Activated T-cell treated with anti-CD3 and anti-CD28 coated beads for 1 hour (primary cell): ENCODE measurements at regions not wholly inside any gene's neighbourhood (a gene's known extent, or its start where the extent isn't known, plus 50 kb on each side); places are given as distances from the start of the nearest gene placed in this dataset.
"Not testable (repeated sequence)": the region's sequence is repeated elsewhere in the genome, so short reads cannot be mapped to it uniquely, and the experiment has no call there.

Experiments
- DNase-seq: peaks from one replicate; pipeline ENCODE4 v3.0.0-alpha.2; 2020; ENCODE audit warnings: low read depth

DNA sequence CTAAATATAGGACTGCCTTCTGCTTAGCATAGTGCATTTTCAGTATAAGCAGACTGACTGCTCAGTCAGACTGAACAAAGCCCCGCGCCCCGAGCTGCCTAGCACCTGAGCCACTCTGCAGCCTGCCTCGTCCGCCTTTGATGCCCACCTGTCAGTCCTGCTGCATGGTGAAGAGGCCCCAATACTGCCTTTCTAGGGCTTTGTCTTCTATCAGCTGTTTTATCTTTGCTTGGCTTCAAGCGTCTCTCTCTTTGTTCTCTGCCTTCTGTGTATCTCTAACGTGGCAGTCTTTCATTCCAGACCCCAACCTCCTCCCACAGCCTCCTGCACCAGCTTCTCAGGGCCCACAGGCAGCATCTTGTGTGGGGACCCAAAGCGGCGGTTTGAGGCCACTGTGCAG lies 1001.0 kb downstream of the VRK1 start:
- DNase-seq, result no peak

DNA sequence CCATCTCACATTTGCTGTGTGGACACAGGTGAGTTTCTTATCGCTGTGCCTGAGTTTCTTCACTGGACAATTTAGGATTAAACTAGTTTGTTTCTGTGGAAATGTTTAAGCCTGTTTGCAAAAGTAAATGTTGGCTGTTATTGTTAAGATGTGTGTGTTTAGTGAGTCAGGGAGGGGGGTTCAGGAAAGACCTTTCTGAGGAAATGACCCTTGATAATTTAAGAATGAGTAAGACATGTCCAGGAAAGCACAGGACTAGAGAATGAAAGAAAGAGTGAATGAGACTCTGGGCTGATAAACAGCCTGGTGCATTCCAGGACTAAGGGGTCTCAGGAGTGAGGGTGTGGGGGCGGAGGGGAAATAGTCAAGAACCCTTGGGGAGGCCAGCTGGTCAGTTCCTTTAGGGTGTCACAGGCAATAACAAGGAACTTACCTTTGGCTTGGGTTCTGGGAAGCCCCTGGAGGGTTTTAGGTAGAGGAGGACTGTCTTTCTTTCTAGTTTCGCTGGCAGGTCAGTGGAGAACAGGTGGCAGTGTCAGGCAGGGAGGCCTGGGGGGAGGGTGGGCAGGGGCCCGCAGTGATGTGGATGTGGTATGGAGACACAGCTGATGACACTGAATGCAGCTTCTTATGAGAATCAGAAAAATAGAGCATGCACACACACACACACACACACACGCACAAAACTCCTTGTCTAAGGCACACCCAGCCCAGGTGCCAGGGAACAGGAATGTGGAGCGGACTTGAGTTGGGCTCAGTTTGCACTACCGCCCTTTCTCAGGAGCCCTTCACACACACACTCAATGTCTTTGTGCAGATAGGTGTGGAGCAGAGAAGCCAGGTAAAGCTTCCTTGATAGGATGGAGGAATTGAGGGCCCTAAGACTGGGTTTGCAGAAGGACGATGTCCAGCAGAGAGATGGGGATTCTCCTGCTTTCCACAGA lies 1005.5 kb downstream of the VRK1 start:
- DNase-seq, result no peak

- DNase-seq, result no peak
Measured at GRCh38 chr14:97804056-97804455, 1006.9 kb downstream of the VRK1 start.

DNA sequence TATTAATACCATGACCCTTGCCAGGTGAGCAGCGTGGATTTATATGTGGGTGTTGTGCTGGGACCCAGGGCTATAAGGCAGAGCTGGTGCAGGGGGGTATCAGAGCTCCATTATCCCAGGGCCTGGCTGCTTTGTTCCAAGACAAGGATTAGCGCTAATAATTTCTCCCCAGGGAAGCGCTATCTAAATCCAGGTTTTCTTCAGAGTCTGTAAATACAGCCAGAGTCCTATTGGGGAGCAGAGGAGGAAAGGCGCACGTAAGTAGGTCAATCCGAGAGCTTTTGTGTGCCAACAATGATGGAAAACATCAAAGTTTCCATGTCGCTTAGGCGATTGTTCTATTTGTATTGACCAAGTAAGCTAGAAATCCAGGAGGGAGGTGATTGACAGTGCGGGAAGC lies 1009.7 kb downstream of the VRK1 start:
- no peak for DNase-seq

DNA sequence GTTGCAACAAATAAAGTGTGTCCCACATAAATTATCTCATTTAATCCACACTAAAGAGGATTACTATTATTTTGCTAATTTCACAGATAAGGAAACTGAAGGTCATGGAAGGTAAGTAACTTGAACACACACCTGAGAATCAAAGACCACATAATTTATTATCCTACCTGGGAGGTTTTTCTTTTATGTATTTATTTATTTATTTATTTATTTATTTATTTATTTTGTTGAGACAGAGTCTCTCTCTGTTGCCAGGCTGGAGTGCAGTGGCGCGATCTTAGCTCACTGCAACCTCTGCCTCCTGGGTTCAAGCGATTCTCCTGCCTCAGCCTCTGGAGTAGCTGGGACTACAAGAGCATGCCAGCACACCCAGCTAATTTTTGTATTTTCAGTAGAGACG lies 1011.4 kb downstream of the VRK1 start:
- DNase-seq, result not testable (repeated sequence)

DNA sequence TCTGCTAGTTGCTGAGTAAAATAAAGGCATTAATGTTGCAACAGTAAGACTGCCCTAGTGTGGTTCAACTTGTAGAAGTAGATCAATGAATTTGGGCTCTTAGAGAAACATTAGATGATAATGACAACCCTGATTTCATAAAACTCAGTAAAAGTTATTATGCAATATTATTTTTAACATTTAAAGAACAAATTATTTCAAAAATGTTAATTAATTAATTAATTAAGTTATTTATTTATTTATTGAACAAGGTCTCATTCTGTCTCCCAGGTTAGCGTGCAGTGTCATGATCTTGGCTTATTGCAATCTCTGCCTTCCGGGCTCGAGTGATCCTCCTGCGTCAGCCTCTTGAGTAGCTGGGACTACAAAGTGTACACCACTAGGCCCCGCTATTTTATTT lies 1016.4 kb downstream of the VRK1 start:
- DNase-seq, result no peak

DNA sequence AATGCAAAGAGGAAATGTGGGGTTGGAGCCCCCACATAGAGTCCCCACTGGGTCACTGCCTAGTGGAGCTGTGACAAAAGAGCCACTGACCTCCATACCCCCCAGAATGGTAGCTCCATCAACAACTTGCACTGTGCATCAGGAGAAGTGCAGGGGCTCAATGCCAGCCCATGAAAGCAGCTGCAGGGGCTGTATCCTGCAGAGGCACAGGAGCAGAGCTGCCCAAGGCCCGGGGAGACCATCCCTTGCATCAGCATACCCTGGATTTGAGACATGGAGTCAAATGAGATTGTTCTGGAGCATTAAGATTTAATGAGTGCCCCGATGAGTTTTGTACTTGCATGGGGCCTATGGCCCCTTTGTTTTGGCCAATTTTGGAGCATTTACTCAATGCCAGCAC lies 1023.6 kb downstream of the VRK1 start:
- no peak for DNase-seq

DNA sequence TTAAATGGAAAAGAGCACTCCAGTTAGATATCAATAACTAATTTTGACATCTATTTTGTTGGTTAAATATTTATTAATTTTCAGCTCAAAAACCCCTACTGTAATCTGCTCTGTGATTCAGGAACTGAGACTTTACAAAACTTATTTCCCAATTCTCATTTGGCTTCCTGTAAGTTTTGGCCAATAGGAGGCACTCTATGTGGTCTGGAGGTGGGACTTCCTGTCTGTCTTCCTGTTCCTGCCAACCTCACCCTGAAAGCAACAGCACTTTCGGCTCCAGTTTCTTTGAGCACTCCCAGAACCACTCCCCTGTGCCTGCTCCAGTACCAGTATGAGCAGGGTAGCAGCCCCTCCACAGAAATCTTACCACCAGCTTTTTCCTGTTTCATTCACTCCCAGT lies 1027.0 kb downstream of the VRK1 start:
- DNase-seq, result no peak

DNA sequence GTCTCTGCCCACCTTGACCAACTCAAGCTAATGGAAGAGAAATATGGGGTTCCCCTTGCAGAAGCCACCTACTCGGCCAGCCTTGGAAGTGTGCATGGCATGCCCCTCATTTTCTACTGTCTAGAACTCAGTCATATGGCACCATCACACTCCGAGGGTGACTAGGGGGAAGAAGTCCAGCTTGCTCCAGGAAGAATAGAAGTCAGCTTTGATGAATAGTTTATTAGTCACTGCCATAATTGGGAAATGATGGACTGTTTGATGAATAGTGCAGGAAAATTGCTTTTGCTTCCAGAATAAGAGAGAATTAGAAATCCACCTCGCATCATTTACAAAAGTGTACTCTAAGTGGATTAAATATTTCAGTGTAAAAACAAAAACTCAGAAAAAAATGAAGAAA lies 1030.6 kb downstream of the VRK1 start:
- no peak for DNase-seq

DNA sequence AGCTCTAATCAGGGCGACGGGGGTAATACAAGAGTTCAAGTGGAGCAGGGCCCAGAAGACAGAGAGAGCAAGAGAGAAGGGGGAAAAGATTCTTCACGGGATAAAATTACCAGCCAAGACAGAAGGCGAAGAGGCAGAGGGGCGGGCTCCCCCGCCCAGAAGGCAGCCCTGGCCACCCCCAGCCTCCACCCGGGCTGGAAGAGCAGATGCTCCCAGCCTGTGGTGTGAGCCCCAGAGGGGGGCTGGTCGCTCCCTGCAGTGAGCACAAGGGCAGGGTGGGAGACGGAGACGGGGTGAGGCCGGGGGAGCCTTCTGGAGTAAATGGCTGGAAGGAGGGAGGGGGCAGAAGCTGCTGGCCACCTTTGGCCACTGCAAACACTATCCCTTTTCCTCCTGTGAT lies 1035.6 kb downstream of the VRK1 start:
- no peak for DNase-seq

DNA sequence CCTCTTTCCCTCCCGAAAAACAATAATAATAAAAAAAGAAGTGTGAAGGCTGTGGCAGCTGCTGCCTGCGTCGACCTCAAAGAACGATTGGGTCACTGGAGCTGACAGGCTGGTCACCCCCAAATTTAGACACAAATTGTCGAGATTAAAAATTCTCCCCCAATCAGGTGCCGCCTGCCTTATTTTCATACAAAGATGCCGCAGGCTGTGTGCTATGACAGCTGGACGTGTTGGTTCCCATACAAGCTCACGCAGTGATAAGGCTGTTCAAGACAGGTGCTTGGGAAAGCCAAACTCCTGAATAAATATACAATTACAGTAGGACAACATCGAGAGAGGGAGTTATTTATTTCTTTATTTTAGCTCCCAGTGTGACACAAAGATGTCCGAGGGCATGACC lies 1041.8 kb downstream of the VRK1 start:
- no peak for DNase-seq

GRCh38 chr14:97840159-97840558 lies 1043.0 kb downstream of the VRK1 start:
- no peak for DNase-seq

- no peak for DNase-seq
Measured at GRCh38 chr14:97841762-97842161, 1044.6 kb downstream of the VRK1 start.

GRCh38 chr14:97843066-97843465 lies 1045.9 kb downstream of the VRK1 start:
- DNase-seq, result no peak

GRCh38 chr14:97844042-97844441 lies 1046.9 kb downstream of the VRK1 start:
- no peak for DNase-seq

DNA sequence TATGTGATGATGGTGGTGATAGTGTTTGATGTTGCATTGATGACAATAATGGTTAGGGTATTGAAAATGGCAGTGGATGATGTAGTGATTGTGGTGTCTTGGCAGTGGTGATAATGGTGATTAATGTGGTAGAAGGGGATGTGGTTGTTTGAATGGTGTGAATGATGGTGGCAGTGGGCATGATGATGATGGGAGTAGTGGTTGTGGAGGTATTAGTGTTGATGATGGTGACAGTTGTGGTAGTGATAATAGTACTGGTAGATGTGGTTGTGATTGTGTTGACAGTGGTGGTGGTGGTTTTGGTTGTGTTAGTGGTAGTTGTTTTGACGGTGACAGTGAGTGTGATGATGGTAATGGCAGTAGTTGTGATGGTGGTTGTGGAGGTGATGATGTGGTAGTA lies 1049.0 kb downstream of the VRK1 start:
- DNase-seq, result no peak

DNA sequence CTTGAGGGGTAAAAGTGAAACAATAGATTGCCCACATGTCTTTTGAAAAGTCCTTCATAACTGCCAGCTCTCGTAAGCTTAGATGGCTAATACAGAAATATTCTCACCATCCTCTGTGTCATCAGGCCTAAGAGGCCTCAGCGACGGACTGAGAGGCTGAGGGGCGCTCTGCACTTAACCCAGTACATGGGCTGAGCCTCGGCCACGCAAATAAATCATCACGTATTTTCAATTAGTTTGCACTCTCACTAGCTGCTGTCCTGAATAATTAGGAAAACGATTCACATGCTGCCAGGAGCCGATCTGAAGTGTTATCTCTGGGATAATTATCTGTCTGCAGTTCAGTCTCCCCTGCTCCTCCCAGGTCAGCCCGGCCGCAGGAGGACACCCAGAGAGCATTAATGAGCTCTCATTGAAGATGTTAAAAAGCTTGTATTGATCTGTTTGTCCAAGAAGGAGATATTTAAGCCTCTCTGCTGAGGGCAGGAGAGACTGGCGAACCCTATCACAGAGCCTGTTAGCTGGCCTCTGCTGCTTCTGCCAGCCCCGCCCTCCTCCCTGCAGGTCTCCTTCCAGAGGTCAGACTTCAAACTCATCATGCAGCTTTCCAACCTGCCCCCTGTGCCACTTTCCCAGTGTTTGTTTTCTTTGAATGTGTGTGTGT lies 1051.3 kb downstream of the VRK1 start:
- no peak for DNase-seq

DNA sequence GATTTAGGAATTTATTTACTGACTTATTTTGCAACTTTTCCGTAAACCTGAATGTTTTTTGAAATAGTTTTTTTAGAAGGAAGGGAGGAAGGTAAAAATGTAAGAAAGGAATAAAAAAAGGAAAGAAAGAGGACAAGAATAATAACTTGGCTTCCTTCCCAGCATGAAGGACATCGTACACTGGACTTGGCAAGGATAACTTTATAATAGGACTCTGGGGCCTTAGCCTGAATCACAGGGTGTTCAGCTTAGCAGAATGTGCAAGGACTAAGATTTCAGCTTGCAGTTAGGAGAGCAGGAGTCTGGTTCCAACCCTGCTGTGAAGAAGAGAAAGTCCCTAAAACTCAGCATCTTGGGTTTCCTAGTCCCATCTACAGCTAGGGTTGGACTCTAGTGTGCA lies 1053.3 kb downstream of the VRK1 start:
- DNase-seq, result no peak

DNA sequence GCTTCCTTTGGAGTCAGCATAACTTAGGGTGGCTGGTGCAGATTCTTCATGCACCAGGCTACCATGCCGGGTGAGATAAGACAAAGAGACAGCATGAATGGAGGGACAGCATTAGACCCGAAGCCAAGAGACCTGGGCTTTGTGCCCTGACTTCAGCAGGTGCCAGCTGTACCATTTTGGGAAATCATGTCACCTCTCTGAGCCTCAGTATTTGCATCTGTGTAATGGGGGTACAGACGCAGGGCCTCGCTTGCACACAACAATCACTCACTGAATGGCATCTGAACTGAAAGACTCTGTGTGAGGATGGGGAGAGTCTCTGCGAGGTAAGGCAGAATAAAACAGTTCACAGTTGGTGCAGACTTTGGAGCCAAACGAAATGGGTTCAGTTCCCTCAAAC lies 1053.7 kb downstream of the VRK1 start:
- DNase-seq, result no peak

- no peak for DNase-seq
Measured at GRCh38 chr14:97851428-97851995, 1054.3 kb downstream of the VRK1 start.

- no peak for DNase-seq
Measured at GRCh38 chr14:97854918-97855317, 1057.7 kb downstream of the VRK1 start.

DNA sequence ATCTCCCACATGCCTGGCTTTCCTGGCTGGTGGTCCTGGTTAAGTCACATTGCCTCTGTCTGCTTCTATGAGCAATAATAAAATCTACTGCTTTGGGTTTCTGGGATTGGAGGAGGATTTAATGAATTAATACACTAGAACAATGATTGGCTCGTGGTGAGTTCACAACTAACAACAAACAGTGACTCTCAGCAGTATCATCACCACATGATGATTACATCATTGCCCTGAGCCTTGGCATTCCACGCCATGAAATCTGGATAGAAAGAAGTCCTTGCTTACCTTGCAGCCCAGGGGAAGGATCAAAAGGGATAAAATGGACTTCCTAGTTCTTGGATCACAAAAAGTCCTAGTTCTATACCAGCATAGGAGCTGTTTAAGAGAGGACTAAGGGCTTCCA lies 1069.0 kb downstream of the VRK1 start:
- no peak for DNase-seq

DNA sequence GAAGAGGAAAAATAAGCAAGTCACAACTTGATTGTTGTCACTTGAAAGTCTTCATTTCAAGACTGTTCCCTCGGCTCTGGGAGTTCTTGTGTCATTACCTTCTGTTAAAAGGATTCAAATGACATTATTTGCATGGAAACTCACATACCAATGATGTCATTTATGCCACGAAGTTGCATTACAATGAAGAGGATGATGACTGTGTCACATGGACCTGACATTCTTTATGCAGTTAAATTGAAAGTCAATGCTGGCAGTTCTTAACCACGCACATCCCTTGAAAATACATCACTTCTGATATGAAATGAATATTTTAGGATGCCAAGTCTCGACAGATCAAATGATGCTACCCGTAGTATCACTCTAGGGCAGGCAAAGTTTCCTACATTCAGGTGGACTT lies 1069.5 kb downstream of the VRK1 start:
- no peak for DNase-seq
